IMR-90 (cell line): ENCODE measurements at regions not wholly inside any gene's neighbourhood (a gene's known extent, or its start where the extent isn't known, plus 50 kb on each side); places are given as distances from the start of the nearest gene placed in this dataset.

Experiments used
- ATAC-seq: fragments of 200-7000 bp; cut with Tn5 transposase; 2 replicates; pipeline ENCODE4 v1.9.1; 2020; ENCODE audit warnings: low read depth, mild to moderate bottlenecking, moderate library complexity
- BruUV-seq: library from RNA; stranded (reverse); fragments of 400-500 nt; replicated peaks from 2 replicates; lab custom pipeline; 2021; lab: Mats Ljungman, UMichigan
- CTCF ChIA-PET: fragments of 300-600 bp; formaldehyde crosslinking; extraction: SDS; loops from one replicate; lab custom pipeline; 2021; ENCODE audit warnings: antibody characterized with exemption; lab: Yijun Ruan, JAX
- POLR2A ChIA-PET: fragments of 300-600 bp; sonication (Branson Sonifier 250); formaldehyde crosslinking; loops from one replicate; lab custom pipeline; 2022; ENCODE audit warnings: antibody characterized with exemption; ENCODE audit not compliant: unreplicated experiment; lab: Charles Lee
- DNase-seq: peaks from one replicate; pipeline ENCODE4 v3.0.0; 2013
- H2AFZ ChIP-seq: replicated peaks from 2 replicates; pipeline ENCODE3; 2013; ENCODE audit warnings: low read length, mild to moderate bottlenecking; ENCODE audit not compliant: poor library complexity
- H2AK5ac ChIP-seq: 2 replicates; pipeline ENCODE4 v1.6.1; 2013; ENCODE audit warnings: low read depth, low read length, inconsistent platforms
- H2AK9ac ChIP-seq: replicated peaks from 2 replicates; pipeline ENCODE3; 2013; ENCODE audit warnings: mild to moderate bottlenecking, low read depth, low read length, moderate library complexity; ENCODE audit not compliant: poor library complexity
- H2BK120ac ChIP-seq: 2 replicates; pipeline ENCODE4 v1.6.1; 2013; ENCODE audit warnings: low read depth, low read length, inconsistent platforms
- H2BK15ac ChIP-seq: 3 replicates; pipeline ENCODE4 v1.6.1; 2013; ENCODE audit warnings: low read depth, low read length, inconsistent platforms
- H2BK20ac ChIP-seq: 2 replicates; pipeline ENCODE4 v1.6.1; 2013; ENCODE audit warnings: low read depth, mild to moderate bottlenecking, inconsistent platforms, low read length, moderate library complexity
- H2BK5ac ChIP-seq: 2 replicates; pipeline ENCODE4 v1.6.1; 2013; ENCODE audit warnings: mild to moderate bottlenecking, low read depth, low read length, inconsistent platforms; ENCODE audit not compliant: poor library complexity, severe bottlenecking
- H3K14ac ChIP-seq: replicated peaks from 2 replicates; pipeline ENCODE4 v1.6.1; 2013; ENCODE audit warnings: low read depth, low read length, inconsistent platforms
- H3K18ac ChIP-seq: 2 replicates; pipeline ENCODE4 v1.6.1; 2013; ENCODE audit warnings: low read depth, low read length, control low read depth
- H3K23ac ChIP-seq: 2 replicates; pipeline ENCODE4 v1.6.1; 2013; ENCODE audit warnings: low read depth, low read length, inconsistent platforms
- H3K27ac ChIP-seq: 2 replicates; pipeline ENCODE4 v1.5.1; 2013; ENCODE audit warnings: mild to moderate bottlenecking, control low read depth, low read length; ENCODE audit not compliant: insufficient read depth
- H3K27me3 ChIP-seq: 2 replicates; pipeline ENCODE4 v1.6.1; 2013; ENCODE audit warnings: low read length; ENCODE audit not compliant: control insufficient read depth, insufficient read depth
- H3K36me3 ChIP-seq: 2 replicates; pipeline ENCODE4 v1.6.1; 2013; ENCODE audit warnings: low read length, mixed read lengths; ENCODE audit not compliant: control insufficient read depth, insufficient read depth
- H3K4ac ChIP-seq: 2 replicates; pipeline ENCODE4 v1.6.1; 2013; ENCODE audit warnings: low read depth, low read length, inconsistent platforms
- H3K4me1 ChIP-seq: 2 replicates; pipeline ENCODE4 v1.6.1; 2013; ENCODE audit warnings: low read length, mixed read lengths; ENCODE audit not compliant: control insufficient read depth, insufficient read depth
- H3K4me2 ChIP-seq: 2 replicates; pipeline ENCODE4 v1.6.1; 2013; ENCODE audit warnings: low read depth, mild to moderate bottlenecking, control low read depth, low read length, moderate library complexity
- H3K4me3 ChIP-seq: 2 replicates; pipeline ENCODE4 v1.5.1; 2013; ENCODE audit warnings: low read depth, mild to moderate bottlenecking, control low read depth, low read length, moderate library complexity; ENCODE audit not compliant: insufficient read depth
- H3K56ac ChIP-seq: 2 replicates; pipeline ENCODE4 v1.6.1; 2013; ENCODE audit warnings: low read length, inconsistent platforms; ENCODE audit not compliant: insufficient read depth; ENCODE audit errors: extremely low read depth
- H3K79me1 ChIP-seq, 2 experiments: 2 replicates each; pipeline ENCODE4 v1.6.1; 2013; ENCODE audit warnings: low read length in 2 of 2, inconsistent platforms in 1 of 2, low read depth in 1 of 2
- H3K9ac ChIP-seq: 2 replicates; pipeline ENCODE4 v1.6.1; 2013; ENCODE audit warnings: low read depth, low read length, control low read depth
- H3K9me1 ChIP-seq: 2 replicates; pipeline ENCODE4 v1.6.1; 2013; ENCODE audit warnings: low read length, inconsistent platforms; ENCODE audit not compliant: insufficient read depth
- H3K9me3 ChIP-seq: 2 replicates; pipeline ENCODE4 v1.6.1; 2013; ENCODE audit warnings: low read length; ENCODE audit not compliant: control insufficient read depth, insufficient read depth
- H4K20me1 ChIP-seq: 2 replicates; pipeline ENCODE4 v1.6.1; 2013; ENCODE audit warnings: low read length, inconsistent platforms; ENCODE audit not compliant: insufficient read depth
- H4K5ac ChIP-seq: 2 replicates; pipeline ENCODE4 v1.6.1; 2013; ENCODE audit warnings: mild to moderate bottlenecking, low read depth, low read length, control low read depth
- H4K8ac ChIP-seq, 2 experiments: 2 replicates each; pipeline ENCODE4 v1.6.1; 2013; ENCODE audit warnings: low read depth in 2 of 2, low read length in 2 of 2, control low read depth in 1 of 2, inconsistent platforms in 1 of 2
- H4K91ac ChIP-seq: 2 replicates; pipeline ENCODE4 v1.6.1; 2013; ENCODE audit warnings: low read depth, low read length, inconsistent platforms; ENCODE audit not compliant: insufficient read depth
- CHD1 ChIP-seq: IDR thresholded peaks from 2 replicates; pipeline ENCODE4 v1.6.1; 2012; ENCODE audit warnings: low read depth, low read length, improper control_type of control experiment
- FOS ChIP-seq: fragments of 150-350 bp; IDR thresholded peaks from 2 replicates; pipeline ENCODE4 v1.6.1; 2016; ENCODE audit warnings: low read depth, low read length
- RAD21 ChIP-seq: IDR thresholded peaks from 2 replicates; pipeline ENCODE4 v1.6.1; 2012; ENCODE audit warnings: low read length, improper control_type of control experiment
- WGBS, 2 experiments: methylation state at CpG; one replicate each; pipeline versions ENCODE4 v1.1.5 to v1.1.7; 2013; ENCODE audit warnings: missing lambda C conversion rate in 2 of 2; ENCODE audit not compliant: insufficient read length in 1 of 2; ENCODE audit errors: extremely low coverage in 2 of 2; 5-methylcytosine and 5-hydroxymethylcytosine counted together
- dilution Hi-C: fragments of 300-500 bp; cut with HindIII; formaldehyde crosslinking; loops from one replicate; pipeline ENCODE4 v1.14.3; 2018; ENCODE audit warnings: low sequenced_read_pairs; ENCODE audit not compliant: unreplicated experiment
- in situ Hi-C: fragments of 300-500 bp; cut with MboI; formaldehyde crosslinking; loops from 3 replicates; pipeline ENCODE4 v1.14.3; 2019; ENCODE audit warnings: low sequenced_read_pairs, inconsistent platforms, mixed read lengths
- intact Hi-C: fragments of 100-400 bp; cut with micrococcal nuclease; formaldehyde crosslinking; loops from 2 replicates; pipeline ENCODE4 v1.10.0; 2022
- TF ChIP-seq, protein P1 (sequence below): fragments of 150-350 bp; IDR thresholded peaks from 2 replicates; pipeline ENCODE4 v1.6.1; 2017; ENCODE audit warnings: mild to moderate bottlenecking, antibody characterized with exemption, low read length, low read depth

DNA sequence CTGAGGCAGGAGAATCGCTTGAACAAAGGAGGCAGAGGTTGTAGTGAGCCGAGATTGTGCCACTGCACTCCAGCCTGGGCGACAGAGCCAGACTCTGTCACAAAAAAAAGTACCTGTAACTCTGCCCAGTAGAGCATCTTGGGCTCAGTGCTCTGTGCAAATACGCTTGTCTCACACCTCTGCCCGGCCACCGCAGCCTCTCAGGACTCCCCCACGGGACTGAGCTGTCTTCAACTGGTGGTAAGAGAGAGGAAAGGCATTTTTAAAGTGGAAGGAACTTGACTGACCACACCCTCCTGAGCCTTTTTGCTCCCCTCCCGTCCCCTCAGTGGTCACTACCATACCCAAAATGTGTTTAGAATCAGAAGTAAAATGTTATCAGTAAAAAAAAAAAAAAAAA lies 174.3 kb upstream of the PIK3R1 start:
- ChIA-PET CTCF (no interaction called here), POLR2A (no interaction called here)
- Histone ChIP-seq H2BK120ac (no peak overlapping the region), H2BK20ac (no peak overlapping the region), H3K23ac (no peak overlapping the region), H3K9me3 (no peaks in the 10 kb centered on the region), H2AK9ac (no peak overlapping the region), H3K18ac (no peak overlapping the region), H4K8ac (no peak overlapping the region), H3K56ac (no peak overlapping the region), H3K4me3 (no peak overlapping the region), H3K4me1 (peaks cover 2% of the 10 kb centered on the region; the same call in 1 of the 2 replicates), H3K27me3 (no peaks in the 10 kb centered on the region), H4K20me1 (no peaks in the 10 kb centered on the region), H3K4ac (no peak overlapping the region), H2AFZ (no peak overlapping the region), H3K79me1 (no peaks in the 10 kb centered on the region), H2AK5ac (no peak overlapping the region), H3K14ac (no peak overlapping the region), H3K27ac (no peak overlapping the region), H3K9me1 (no peaks in the 10 kb centered on the region), H4K5ac (no peak overlapping the region), H3K36me3 (no peaks in the 10 kb centered on the region), H2BK15ac (no peak overlapping the region), H4K91ac (no peak overlapping the region), H2BK5ac (no peak overlapping the region), H3K9ac (no peak overlapping the region), H3K4me2 (no peak overlapping the region)
- TF ChIP-seq RAD21 (no peak), CHD1 (no peak), FOS (no peak)
- TF ChIP-seq, protein P1, sequence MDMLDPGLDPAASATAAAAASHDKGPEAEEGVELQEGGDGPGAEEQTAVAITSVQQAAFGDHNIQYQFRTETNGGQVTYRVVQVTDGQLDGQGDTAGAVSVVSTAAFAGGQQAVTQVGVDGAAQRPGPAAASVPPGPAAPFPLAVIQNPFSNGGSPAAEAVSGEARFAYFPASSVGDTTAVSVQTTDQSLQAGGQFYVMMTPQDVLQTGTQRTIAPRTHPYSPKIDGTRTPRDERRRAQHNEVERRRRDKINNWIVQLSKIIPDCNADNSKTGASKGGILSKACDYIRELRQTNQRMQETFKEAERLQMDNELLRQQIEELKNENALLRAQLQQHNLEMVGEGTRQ = no peak
- intact Hi-C loops (no loop called here), dilution Hi-C loops (no loop called here), in situ Hi-C loops (no loop called here)
- BruUV-seq = no TSS peak
- WGBS, 2 experiments = no CpG with 5 or more reads among the region's 8 CpGs
- ATAC-seq = no peak
- no peak for DNase-seq
